ENCODE measurements at regions not wholly inside any gene's neighbourhood (a gene's known extent, or its start where the extent isn't known, plus 50 kb on each side); places are given as distances from the start of the nearest gene placed in this dataset.

DNA sequence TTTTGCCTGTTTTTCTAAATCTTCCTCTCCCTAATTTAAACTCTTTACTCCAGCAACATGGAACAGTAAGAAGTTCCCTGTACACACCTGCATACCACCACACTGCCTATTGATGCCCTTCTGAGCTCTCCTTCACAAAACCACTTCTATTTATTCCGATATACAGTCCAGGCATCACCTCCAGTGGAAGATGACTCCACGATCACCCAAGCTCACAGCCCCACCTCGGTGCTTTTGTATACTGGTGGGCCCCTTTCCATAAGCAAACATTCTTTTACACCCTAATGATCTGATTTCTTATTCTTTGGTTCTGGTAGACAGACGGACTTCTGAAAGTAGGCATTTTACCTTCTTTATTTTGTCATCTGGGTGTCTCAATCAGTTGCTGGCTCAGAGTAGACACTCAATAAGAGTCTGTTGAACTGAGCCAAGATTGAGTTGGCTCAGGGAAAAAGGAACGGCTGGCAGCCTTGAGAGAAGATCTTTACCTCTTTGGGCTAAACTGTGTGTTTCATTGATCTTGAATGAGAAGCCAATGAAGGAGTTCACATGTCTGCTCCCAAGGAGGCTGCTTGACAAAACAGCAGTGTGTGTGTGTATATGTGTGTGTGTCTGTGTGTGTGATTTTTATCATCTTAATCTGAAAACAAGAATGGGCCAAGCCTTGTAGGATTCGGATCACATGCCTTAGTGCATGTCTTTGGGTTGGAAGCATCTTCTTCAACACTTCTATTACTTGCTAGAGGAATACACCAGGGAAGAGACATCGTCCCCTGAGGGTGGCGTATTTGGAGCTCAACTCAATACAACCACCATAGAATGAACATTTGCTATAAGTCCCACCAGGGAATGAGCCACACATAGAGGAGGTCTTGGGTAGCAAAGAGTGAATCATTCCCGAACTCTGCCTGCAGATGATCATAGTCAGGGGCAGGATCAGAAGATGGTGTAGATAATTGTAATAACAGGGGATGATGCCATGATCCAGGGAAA lies 341.8 kb downstream of the CYRIA start:
- no peak overlapping the region for H3K4me3 ChIP-seq (ENCODE audit: low read depth, low read length)
- no peak for TF ChIP-seq CTCF (IDR thresholded peaks at IDR 0.05; ENCODE audit: low read depth, low read length)

DNA sequence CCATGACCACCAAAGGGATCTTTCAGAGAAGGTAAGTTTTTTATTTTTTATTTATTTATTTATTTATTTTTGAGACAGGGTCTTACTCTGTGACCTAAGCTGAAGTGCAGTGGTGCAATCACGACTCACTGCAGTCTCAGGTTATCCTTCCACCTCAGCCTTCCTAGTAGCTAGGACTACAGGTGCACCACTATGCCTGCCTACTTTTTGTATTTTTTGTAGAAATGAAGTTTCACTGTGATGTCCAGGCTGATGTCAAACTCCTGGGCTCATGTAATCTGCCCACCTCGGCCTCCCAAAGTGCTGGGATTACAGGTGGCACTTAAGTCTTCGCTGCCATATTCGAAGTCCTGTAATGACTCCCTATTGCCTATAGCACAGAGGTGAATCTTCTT lies 342.5 kb downstream of the CYRIA start:
- no peak overlapping the region for H3K4me3 ChIP-seq (ENCODE audit: low read depth, low read length)
- no peak for TF ChIP-seq CTCF (IDR thresholded peaks at IDR 0.05; ENCODE audit: low read depth, low read length)

GRCh38 chr2:16322308-16323125 lies 343.1 kb downstream of the CYRIA start:
- no peak overlapping the region for H3K4me3 ChIP-seq (ENCODE audit: low read depth, low read length)
- no peak for TF ChIP-seq CTCF (IDR thresholded peaks at IDR 0.05; ENCODE audit: low read depth, low read length)

GRCh38 chr2:16321872-16322271 lies 343.8 kb downstream of the CYRIA start:
- no peak for TF ChIP-seq CTCF (IDR thresholded peaks at IDR 0.05; ENCODE audit: low read depth, low read length)

DNA sequence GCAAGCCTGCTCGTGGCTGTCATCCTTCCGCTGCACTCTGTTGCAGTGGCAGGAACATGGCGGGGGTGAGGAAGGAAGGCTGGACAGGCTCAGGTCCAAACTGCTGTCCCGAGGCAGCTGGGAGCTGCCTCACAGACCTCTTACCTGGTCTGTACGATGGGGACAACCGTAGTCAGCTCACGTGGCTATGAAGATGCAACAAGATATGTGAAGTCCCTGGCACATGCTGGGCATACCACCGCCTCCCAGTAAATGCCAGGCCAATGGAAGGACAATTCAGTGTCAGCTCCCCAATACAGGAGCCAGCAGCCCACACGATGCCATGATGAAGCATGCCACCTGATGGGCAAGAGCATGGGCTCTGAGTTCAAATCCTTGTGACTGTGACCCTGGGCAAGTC lies 344.4 kb downstream of the CYRIA start:
- no peak for TF ChIP-seq CTCF (IDR thresholded peaks at IDR 0.05; ENCODE audit: low read depth, low read length)
- H3K4me3 ChIP-seq (ENCODE audit: low read depth, low read length) = no peak overlapping the region

More at GRCh38 chr2:16321872-16322271, 343.8 kb downstream of the CYRIA start:
- H3K4me3 ChIP-seq (ENCODE audit: low read depth, low read length) = no peak overlapping the region

DNA sequence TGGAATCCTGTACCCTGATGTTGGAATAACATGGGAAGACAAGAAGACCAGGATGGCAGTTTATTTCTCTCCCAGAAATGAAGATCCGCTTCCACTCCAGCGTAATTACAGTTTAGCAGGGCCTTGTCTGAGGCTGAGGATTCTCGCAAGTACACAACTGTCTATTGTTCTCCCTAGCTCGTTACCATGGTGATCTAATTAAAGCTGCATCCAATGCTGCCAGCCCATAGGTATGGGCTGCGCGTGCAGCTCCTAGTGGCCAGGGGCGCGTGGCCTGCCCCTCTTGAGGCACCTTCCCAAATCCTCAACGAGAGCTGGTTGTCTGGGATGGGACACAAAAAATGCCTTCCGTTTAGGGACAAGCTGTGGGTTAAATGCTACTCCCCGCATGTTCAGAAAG lies 344.9 kb downstream of the CYRIA start:
- no peak for TF ChIP-seq CTCF (IDR thresholded peaks at IDR 0.05; ENCODE audit: low read depth, low read length)
- no peak overlapping the region for H3K4me3 ChIP-seq (ENCODE audit: low read depth, low read length)
